WTC11 (cell line): ENCODE measurements at regions not wholly inside any gene's neighbourhood (a gene's known extent, or its start where the extent isn't known, plus 50 kb on each side); places are given as distances from the start of the nearest gene placed in this dataset.

Experiments used
- ATF1 ChIP-seq: sonication (generic); formaldehyde crosslinking; IDR thresholded peaks from 2 replicates; pipeline ENCODE4 v1.8.1; 2023; ENCODE audit warnings: mild to moderate bottlenecking, moderate library complexity, missing genetic modification reagents
- CREB1 ChIP-seq: sonication (generic); formaldehyde crosslinking; IDR thresholded peaks from 2 replicates; pipeline ENCODE4 v1.8.0; 2023; ENCODE audit warnings: mild to moderate bottlenecking, missing genetic modification reagents
- JUN ChIP-seq: sonication (generic); formaldehyde crosslinking; IDR thresholded peaks from 2 replicates; pipeline ENCODE4 v1.8.0; 2023; ENCODE audit warnings: mild to moderate bottlenecking, missing genetic modification reagents
- NR1H2 ChIP-seq: sonication (generic); formaldehyde crosslinking; IDR thresholded peaks from 2 replicates; pipeline ENCODE4 v1.9.0; 2021; ENCODE audit warnings: mild to moderate bottlenecking, moderate library complexity, missing genetic modification reagents
- SP1 ChIP-seq: sonication (generic); formaldehyde crosslinking; conservative IDR thresholded peaks from 2 replicates; pipeline ENCODE4 v1.8.1; 2022; ENCODE audit warnings: missing genetic modification reagents
- ZBTB21 ChIP-seq: sonication (generic); formaldehyde crosslinking; IDR thresholded peaks from 2 replicates; pipeline ENCODE4 v1.8.1; 2023; ENCODE audit warnings: mild to moderate bottlenecking, missing genetic modification reagents, borderline replicate concordance
- ZNF219 ChIP-seq: sonication (generic); formaldehyde crosslinking; IDR thresholded peaks from 2 replicates; pipeline ENCODE4 v1.8.0; 2023; ENCODE audit warnings: missing genetic modification reagents, mild to moderate bottlenecking, borderline replicate concordance
- TF ChIP-seq, protein P1 (sequence below): fragments of 200-600 bp; IDR thresholded peaks from 2 replicates; pipeline ENCODE4 v1.8.0; 2022; ENCODE audit warnings: antibody characterized with exemption
- TF ChIP-seq, protein P2 (sequence below): sonication (generic); formaldehyde crosslinking; IDR thresholded peaks from 2 replicates; pipeline ENCODE4 v1.8.1; 2022; ENCODE audit warnings: low read depth, missing genetic modification reagents, borderline replicate concordance
- TF ChIP-seq, protein P3 (sequence below): sonication (generic); formaldehyde crosslinking; IDR thresholded peaks from 2 replicates; pipeline ENCODE4 v1.8.0; 2022; ENCODE audit warnings: mild to moderate bottlenecking, missing genetic modification reagents
- TF ChIP-seq, protein P4 (sequence below): sonication (generic); formaldehyde crosslinking; IDR thresholded peaks from 2 replicates; pipeline ENCODE4 v1.8.1; 2023; ENCODE audit warnings: mild to moderate bottlenecking, missing genetic modification reagents
- TF ChIP-seq, protein P5 (sequence below): sonication (generic); formaldehyde crosslinking; IDR thresholded peaks from 2 replicates; pipeline ENCODE4 v1.8.0; 2022; ENCODE audit warnings: mild to moderate bottlenecking, missing genetic modification reagents
- TF ChIP-seq, protein P6 (sequence below): sonication (generic); formaldehyde crosslinking; IDR thresholded peaks from 2 replicates; pipeline ENCODE4 v1.8.1; 2023; ENCODE audit warnings: mild to moderate bottlenecking, missing genetic modification reagents, borderline replicate concordance
- TF ChIP-seq, protein P7 (sequence below): fragments of 250-450 bp; sonication (Bioruptor Pico); conservative IDR thresholded peaks from 2 replicates; pipeline ENCODE4 v1.9.0; 2021; ENCODE audit warnings: mild to moderate bottlenecking

DNA sequence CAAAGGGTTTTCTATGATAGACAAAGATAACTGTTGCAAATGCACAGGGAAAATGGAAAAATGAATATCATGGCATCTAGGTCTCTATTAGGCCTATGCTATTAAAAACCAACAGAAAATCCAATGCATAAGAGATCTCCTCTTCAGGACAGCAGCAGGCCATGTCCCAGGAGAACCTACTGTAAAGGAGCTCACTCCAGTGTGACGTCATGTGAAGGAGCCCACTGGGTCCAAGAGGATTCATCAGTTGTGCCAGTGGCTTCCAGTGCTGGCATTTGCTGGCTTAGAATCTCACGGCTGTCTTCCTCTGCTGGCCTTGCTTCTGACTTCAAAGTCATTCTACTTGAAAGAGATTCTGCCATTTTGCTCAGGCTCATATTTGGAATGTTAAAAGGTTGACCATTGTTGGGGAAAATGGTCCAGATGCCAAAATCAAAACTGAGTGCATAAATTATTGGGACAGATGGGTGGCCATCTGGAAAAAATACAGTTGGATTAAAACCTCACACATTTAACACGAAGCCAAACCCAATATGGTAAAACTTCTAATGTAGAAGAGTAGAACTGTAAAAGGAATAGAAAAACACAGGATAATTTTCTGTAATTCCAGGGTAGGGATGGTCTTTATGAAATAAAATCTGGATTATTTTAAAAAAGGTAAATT is 75.4 kb upstream of the ARID2 start:
- TF ChIP-seq, protein P1, sequence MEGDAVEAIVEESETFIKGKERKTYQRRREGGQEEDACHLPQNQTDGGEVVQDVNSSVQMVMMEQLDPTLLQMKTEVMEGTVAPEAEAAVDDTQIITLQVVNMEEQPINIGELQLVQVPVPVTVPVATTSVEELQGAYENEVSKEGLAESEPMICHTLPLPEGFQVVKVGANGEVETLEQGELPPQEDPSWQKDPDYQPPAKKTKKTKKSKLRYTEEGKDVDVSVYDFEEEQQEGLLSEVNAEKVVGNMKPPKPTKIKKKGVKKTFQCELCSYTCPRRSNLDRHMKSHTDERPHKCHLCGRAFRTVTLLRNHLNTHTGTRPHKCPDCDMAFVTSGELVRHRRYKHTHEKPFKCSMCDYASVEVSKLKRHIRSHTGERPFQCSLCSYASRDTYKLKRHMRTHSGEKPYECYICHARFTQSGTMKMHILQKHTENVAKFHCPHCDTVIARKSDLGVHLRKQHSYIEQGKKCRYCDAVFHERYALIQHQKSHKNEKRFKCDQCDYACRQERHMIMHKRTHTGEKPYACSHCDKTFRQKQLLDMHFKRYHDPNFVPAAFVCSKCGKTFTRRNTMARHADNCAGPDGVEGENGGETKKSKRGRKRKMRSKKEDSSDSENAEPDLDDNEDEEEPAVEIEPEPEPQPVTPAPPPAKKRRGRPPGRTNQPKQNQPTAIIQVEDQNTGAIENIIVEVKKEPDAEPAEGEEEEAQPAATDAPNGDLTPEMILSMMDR: no peak
- TF ChIP-seq, protein P2, sequence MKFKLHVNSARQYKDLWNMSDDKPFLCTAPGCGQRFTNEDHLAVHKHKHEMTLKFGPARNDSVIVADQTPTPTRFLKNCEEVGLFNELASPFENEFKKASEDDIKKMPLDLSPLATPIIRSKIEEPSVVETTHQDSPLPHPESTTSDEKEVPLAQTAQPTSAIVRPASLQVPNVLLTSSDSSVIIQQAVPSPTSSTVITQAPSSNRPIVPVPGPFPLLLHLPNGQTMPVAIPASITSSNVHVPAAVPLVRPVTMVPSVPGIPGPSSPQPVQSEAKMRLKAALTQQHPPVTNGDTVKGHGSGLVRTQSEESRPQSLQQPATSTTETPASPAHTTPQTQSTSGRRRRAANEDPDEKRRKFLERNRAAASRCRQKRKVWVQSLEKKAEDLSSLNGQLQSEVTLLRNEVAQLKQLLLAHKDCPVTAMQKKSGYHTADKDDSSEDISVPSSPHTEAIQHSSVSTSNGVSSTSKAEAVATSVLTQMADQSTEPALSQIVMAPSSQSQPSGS (CRISPR knock-in tag): no peak
- TF ChIP-seq ZNF219 (CRISPR knock-in tag): no peak
- TF ChIP-seq, protein P3, sequence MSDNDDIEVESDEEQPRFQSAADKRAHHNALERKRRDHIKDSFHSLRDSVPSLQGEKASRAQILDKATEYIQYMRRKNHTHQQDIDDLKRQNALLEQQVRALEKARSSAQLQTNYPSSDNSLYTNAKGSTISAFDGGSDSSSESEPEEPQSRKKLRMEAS (CRISPR knock-in tag): no peak
- TF ChIP-seq, protein P4, sequence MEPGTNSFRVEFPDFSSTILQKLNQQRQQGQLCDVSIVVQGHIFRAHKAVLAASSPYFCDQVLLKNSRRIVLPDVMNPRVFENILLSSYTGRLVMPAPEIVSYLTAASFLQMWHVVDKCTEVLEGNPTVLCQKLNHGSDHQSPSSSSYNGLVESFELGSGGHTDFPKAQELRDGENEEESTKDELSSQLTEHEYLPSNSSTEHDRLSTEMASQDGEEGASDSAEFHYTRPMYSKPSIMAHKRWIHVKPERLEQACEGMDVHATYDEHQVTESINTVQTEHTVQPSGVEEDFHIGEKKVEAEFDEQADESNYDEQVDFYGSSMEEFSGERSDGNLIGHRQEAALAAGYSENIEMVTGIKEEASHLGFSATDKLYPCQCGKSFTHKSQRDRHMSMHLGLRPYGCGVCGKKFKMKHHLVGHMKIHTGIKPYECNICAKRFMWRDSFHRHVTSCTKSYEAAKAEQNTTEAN (CRISPR knock-in tag): no peak
- no peak for TF ChIP-seq CREB1 (CRISPR knock-in tag)
- no peak for TF ChIP-seq JUN (CRISPR knock-in tag)
- TF ChIP-seq, protein P5, sequence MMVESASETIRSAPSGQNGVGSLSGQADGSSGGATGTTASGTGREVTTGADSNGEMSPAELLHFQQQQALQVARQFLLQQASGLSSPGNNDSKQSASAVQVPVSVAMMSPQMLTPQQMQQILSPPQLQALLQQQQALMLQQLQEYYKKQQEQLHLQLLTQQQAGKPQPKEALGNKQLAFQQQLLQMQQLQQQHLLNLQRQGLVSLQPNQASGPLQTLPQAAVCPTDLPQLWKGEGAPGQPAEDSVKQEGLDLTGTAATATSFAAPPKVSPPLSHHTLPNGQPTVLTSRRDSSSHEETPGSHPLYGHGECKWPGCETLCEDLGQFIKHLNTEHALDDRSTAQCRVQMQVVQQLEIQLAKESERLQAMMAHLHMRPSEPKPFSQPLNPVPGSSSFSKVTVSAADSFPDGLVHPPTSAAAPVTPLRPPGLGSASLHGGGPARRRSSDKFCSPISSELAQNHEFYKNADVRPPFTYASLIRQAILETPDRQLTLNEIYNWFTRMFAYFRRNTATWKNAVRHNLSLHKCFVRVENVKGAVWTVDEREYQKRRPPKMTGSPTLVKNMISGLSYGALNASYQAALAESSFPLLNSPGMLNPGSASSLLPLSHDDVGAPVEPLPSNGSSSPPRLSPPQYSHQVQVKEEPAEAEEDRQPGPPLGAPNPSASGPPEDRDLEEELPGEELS (CRISPR knock-in tag): no peak
- TF ChIP-seq NR1H2: no peak
- TF ChIP-seq SP1 (CRISPR knock-in tag): no peak
- TF ChIP-seq, protein P6, sequence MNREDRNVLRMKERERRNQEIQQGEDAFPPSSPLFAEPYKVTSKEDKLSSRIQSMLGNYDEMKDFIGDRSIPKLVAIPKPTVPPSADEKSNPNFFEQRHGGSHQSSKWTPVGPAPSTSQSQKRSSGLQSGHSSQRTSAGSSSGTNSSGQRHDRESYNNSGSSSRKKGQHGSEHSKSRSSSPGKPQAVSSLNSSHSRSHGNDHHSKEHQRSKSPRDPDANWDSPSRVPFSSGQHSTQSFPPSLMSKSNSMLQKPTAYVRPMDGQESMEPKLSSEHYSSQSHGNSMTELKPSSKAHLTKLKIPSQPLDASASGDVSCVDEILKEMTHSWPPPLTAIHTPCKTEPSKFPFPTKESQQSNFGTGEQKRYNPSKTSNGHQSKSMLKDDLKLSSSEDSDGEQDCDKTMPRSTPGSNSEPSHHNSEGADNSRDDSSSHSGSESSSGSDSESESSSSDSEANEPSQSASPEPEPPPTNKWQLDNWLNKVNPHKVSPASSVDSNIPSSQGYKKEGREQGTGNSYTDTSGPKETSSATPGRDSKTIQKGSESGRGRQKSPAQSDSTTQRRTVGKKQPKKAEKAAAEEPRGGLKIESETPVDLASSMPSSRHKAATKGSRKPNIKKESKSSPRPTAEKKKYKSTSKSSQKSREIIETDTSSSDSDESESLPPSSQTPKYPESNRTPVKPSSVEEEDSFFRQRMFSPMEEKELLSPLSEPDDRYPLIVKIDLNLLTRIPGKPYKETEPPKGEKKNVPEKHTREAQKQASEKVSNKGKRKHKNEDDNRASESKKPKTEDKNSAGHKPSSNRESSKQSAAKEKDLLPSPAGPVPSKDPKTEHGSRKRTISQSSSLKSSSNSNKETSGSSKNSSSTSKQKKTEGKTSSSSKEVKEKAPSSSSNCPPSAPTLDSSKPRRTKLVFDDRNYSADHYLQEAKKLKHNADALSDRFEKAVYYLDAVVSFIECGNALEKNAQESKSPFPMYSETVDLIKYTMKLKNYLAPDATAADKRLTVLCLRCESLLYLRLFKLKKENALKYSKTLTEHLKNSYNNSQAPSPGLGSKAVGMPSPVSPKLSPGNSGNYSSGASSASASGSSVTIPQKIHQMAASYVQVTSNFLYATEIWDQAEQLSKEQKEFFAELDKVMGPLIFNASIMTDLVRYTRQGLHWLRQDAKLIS: no peak
- TF ChIP-seq, protein P7, sequence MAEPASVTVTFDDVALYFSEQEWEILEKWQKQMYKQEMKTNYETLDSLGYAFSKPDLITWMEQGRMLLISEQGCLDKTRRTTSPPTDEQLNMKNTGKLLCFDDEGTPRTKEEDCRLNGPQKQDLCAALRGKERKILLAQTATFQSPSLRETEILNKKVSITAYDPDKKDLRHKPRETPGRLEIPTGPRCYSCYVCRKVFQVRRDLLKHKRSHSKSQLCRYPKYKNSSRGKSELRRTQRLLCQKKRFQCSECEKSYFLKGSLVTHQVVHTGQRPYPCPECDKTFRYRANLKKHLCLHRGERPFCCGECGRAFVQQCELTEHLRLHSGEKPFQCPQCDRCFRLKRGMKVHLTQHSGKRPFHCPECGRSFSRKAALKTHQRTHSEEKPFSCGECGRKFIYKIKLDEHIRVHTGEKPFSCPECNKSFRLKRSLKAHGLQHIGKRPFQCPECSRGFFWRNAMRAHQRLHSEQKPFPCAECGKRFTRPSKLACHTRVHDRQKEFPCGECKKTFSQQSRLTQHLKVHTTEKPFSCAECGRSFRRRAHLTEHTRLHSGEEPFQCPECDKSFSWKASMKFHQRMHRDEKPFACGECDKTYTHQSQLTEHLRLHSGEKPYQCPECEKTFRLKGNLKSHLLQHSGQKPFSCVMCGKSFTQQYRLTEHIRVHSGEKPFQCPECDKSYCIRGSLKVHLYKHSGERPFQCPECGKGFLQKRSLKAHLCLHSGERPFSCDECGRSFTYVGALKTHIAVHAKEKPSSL (CRISPR knock-in tag): no peak
- no peak for TF ChIP-seq ZBTB21 (CRISPR knock-in tag)
- TF ChIP-seq ATF1 (CRISPR knock-in tag): no peak
